ENCODE measurements at regions not wholly inside any gene's neighbourhood (a gene's known extent, or its start where the extent isn't known, plus 50 kb on each side); places are given as distances from the start of the nearest gene placed in this dataset.
"Not testable (repeated sequence)": the region's sequence is repeated elsewhere in the genome, so short reads cannot be mapped to it uniquely, and the experiment has no call there.

DNA sequence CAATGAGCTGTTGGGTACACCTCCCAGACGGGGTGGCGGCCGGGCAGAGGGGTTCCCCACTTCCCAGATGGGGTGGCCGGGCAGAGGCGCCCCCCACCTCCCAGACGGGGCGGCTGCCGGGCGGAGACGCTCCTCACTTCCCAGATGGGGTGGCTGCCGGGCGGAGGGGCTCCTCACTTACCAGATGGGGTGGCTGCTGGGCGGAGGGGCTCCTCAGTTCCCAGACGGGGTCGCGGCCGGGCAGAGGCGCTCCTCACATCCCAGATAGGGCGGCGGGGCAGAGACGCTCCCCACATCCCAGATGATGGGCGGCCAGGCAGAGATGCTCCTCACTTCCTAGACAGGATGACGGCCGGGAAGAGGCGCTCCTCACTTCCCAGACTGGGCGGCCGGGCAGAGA lies 185.1 kb downstream of the UTRN start:
- not testable (repeated sequence) for TF ChIP-seq CTCF (conservative IDR thresholded peaks at IDR 0.05; ENCODE audit: low read depth, low read length); EZH2 (IDR thresholded peaks at IDR 0.05; ENCODE audit: borderline replicate concordance, low read depth, low read length, poor library complexity, severe bottlenecking)
